Aorta (tissue), 5 donors: ENCODE measurements at regions not wholly inside any gene's neighbourhood (a gene's known extent, or its start where the extent isn't known, plus 50 kb on each side); places are given as distances from the start of the nearest gene placed in this dataset.
A peak's percentile ranks its signal among the peaks of the same experiment; 100 is the strongest.

ENCODE experiments used
- ATAC-seq: fragments of 200-7000 bp; cut with Tn5 transposase; one replicate; pipeline ENCODE4 v1.9.1; 2022; ENCODE audit warnings: moderate library complexity; ENCODE audit not compliant: low FRiP score
- DNase-seq, 2 donors: peaks; one replicate each; pipeline ENCODE4 v3.0.0-alpha.2; 2020
- H3K27ac ChIP-seq, 2 donors: one replicate each; pipeline ENCODE4 v1.5.1; 2013; ENCODE audit warnings: low read length in 2 of 2, mild to moderate bottlenecking in 2 of 2, moderate library complexity in 2 of 2, control low read depth in 1 of 2, inconsistent platforms in 1 of 2, low read depth in 1 of 2
- H3K27me3 ChIP-seq, 2 donors: one replicate each; pipeline ENCODE4 v1.6.1; 2013; ENCODE audit warnings: control low read depth in 1 of 2, low read length in 1 of 2, mild to moderate bottlenecking in 1 of 2, moderate library complexity in 1 of 2; ENCODE audit not compliant: insufficient read depth in 2 of 2, control insufficient read depth in 1 of 2
- H3K36me3 ChIP-seq, 2 donors: one replicate each; pipeline ENCODE4 v1.6.1; 2013; ENCODE audit warnings: control low read depth in 1 of 2, low read length in 1 of 2, mild to moderate bottlenecking in 1 of 2; ENCODE audit not compliant: insufficient read depth in 2 of 2, control insufficient read depth in 1 of 2
- H3K4me1 ChIP-seq, 2 donors: one replicate each; pipeline ENCODE4 v1.6.1; 2013; ENCODE audit warnings: low read length in 2 of 2, control low read depth in 1 of 2, mild to moderate bottlenecking in 1 of 2, moderate library complexity in 1 of 2; ENCODE audit not compliant: insufficient read depth in 2 of 2, control insufficient read depth in 1 of 2
- H3K4me3 ChIP-seq, 2 donors: one replicate each; pipeline ENCODE4 v1.5.1; 2013; ENCODE audit warnings: low read length in 2 of 2, control low read depth in 1 of 2, mild to moderate bottlenecking in 1 of 2
- H3K9me3 ChIP-seq: one replicate; pipeline ENCODE4 v1.6.1; 2013; ENCODE audit warnings: mild to moderate bottlenecking, low read length; ENCODE audit not compliant: control insufficient read depth
- WGBS, 2 donors: extraction: QIAGEN DNeasy Blood & Tissue Kit; methylation state at CpG; one replicate each; pipeline ENCODE4 v1.1.7; 2013; 5-methylcytosine and 5-hydroxymethylcytosine counted together
- intact Hi-C, 2 donors: fragments of 100-400 bp; cut with DNase I; formaldehyde crosslinking; loops; one replicate each; pipeline versions ENCODE4 v1.14.2 to v1.15.0; 2022
- donor health status: healthy with polysubstance abuse.
- donor health status: Bipolar disorder and iron deficiency.
- donor health status: DM: no; HTN: no; CAD: no.
- donor health status: DM: no; HTN: no; CAD: no.
- donor health status: DM: yes; HTN: yes; CAD: no.

DNA sequence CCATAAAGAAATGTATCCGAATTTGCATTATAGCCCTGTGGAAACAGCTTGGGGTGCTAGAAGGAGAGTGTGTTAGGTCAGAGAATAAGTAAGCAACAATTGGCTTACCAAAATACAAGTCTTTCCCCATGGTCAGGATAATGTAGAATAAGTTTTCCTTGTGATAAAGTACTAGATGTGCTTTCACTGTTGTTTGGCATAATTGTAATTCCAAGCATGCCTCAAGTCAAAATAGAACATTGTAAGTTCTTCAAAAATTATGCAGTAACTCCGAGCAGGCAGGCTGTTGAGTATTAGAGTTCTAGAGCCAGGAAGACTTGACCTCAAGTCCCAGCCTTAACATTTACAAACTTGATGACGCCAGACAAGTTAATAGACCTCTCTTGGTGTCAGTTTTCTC is 242.0 kb downstream of the TUSC7 start:
- H3K4me3 ChIP-seq: no peak overlapping the region
- peak overlapping the region in 1 of 2 donors; percentile 87 for H3K27ac ChIP-seq
- H3K36me3 ChIP-seq: no peaks in the 10 kb centered on the region
- H3K27me3 ChIP-seq: no peaks in the 10 kb centered on the region
- WGBS, 2 donors: 3 to 6% methylated on average over 3 of the region's 3 CpGs
- intact Hi-C loops: no loop called here
- no peaks in the 10 kb centered on the region for H3K9me3 ChIP-seq
- peak; percentile 38 for ATAC-seq
- no peak for DNase-seq
- H3K4me1 ChIP-seq: peaks cover 0 to 2% of the 10 kb centered on the region in 2 donors

- Histone ChIP-seq H3K27ac (no peak overlapping the region), H3K27me3 (no peaks in the 10 kb centered on the region), H3K36me3 (no peaks in the 10 kb centered on the region), H3K9me3 (no peaks in the 10 kb centered on the region), H3K4me1 (peaks cover 0 to 2% of the 10 kb centered on the region in 2 donors), H3K4me3 (no peak overlapping the region)
- WGBS, 2 donors: 5% methylated on average over 3 of the region's 3 CpGs
- DNase-seq: no peak
- no peak for ATAC-seq
- intact Hi-C loops: no loop called here
Measured at GRCh38 chr3:116958291-116958690, 248.7 kb downstream of the TUSC7 start.

DNA sequence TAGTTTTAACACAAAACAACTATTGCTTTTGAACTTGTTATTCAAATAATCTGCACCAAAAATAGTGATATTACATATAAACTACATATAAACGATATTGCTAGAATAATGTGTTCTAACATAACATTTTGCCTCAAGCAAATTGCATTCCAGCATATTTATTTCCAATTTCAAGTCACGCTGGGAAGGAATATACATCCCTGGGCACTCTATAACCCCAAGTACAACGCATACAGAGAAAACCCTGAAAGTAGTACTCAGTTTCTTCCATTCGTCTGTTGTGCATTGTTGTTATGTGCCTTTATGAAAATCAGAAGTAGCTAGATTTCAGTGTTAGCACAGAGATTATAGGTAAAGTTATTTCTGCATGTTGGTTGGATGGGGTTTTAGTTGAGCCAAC is 251.5 kb downstream of the TUSC7 start:
- H3K4me3 ChIP-seq: no peak overlapping the region
- WGBS, 2 donors: 86 to 88% methylated on average over 4 of the region's 4 CpGs
- H3K4me1 ChIP-seq: no peaks in the 10 kb centered on the region
- DNase-seq (no peak), ATAC-seq (no peak)
- H3K27me3 ChIP-seq: no peaks in the 10 kb centered on the region
- intact Hi-C loops: no loop called here
- no peak overlapping the region for H3K27ac ChIP-seq
- no peaks in the 10 kb centered on the region for H3K9me3 ChIP-seq
- no peaks in the 10 kb centered on the region for H3K36me3 ChIP-seq

DNA sequence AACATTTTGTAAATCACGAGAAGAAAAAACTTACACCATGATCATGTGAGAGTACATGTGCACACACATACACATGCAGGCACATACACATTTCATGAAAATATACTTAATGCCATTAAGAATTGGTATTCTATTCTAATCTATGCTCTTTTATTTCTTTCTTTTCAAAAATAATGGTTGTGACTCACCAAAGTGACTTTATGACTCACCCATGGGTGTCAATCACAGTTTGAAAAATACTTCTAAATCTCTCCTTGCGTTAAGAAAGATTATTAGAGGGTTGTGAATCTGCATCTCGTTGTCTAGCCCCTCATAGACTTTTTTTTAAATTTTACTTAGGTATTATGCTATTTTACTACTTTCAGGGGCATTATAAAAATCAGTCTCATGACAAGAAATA is 254.2 kb downstream of the TUSC7 start:
- intact Hi-C loops: no loop called here
- H3K27me3 ChIP-seq: no peaks in the 10 kb centered on the region
- H3K27ac ChIP-seq: no peak overlapping the region
- no peak overlapping the region for H3K4me3 ChIP-seq
- 68 to 74% methylated on average over 3 of the region's 3 CpGs for WGBS, 2 donors
- ATAC-seq: no peak
- H3K36me3 ChIP-seq: no peaks in the 10 kb centered on the region
- no peak for DNase-seq
- H3K9me3 ChIP-seq: no peaks in the 10 kb centered on the region
- no peaks in the 10 kb centered on the region for H3K4me1 ChIP-seq

- 90 to 91% methylated on average over 2 of the region's 2 CpGs for WGBS, 2 donors
- ATAC-seq (no peak), DNase-seq (no peak)
- intact Hi-C loops: no loop called here
- Histone ChIP-seq H3K4me1 (peaks cover 1 to 3% of the 10 kb centered on the region in 2 donors), H3K27ac (no peak overlapping the region), H3K4me3 (no peak overlapping the region), H3K9me3 (no peaks in the 10 kb centered on the region), H3K36me3 (no peaks in the 10 kb centered on the region), H3K27me3 (no peaks in the 10 kb centered on the region)
Measured at GRCh38 chr3:116966649-116967048, 257.1 kb downstream of the TUSC7 start.

GRCh38 chr3:116969135-116969534 is 259.6 kb downstream of the TUSC7 start:
- H3K4me3 ChIP-seq: no peak overlapping the region
- peaks cover 1 to 5% of the 10 kb centered on the region in 2 donors for H3K4me1 ChIP-seq
- no peaks in the 10 kb centered on the region for H3K36me3 ChIP-seq
- no peaks in the 10 kb centered on the region for H3K9me3 ChIP-seq
- ATAC-seq (no peak), DNase-seq (no peak)
- 69 to 71% methylated on average over 6 of the region's 6 CpGs for WGBS, 2 donors
- intact Hi-C loops: no loop called here
- H3K27me3 ChIP-seq: no peaks in the 10 kb centered on the region
- no peak overlapping the region for H3K27ac ChIP-seq

DNA sequence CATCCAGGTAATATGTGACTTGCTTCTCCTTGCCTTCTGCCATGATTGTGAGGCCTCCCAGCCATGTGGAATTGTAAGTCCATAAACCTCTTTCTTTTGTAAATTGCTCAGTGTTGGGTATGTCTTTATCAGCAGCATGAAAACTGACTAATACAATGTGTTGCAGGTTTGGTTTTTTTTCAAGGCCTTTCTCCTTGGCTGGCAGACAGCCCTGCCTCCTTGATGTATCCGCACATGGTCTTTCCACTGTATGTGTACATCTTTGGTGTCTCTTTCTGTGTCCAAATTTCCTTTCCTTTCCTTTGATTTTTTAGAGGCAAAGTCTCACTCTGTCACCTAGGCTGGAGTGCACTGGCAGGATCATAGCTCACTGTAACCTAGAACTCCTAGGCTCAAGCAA is 260.1 kb downstream of the TUSC7 start:
- ATAC-seq: no peak
- WGBS, 2 donors: 96 to 100% methylated on average over 1 of the region's 1 CpG
- peaks cover 1 to 5% of the 10 kb centered on the region in 2 donors for H3K4me1 ChIP-seq
- H3K36me3 ChIP-seq: no peaks in the 10 kb centered on the region
- no peak overlapping the region for H3K27ac ChIP-seq
- H3K9me3 ChIP-seq: no peaks in the 10 kb centered on the region
- no peak for DNase-seq
- H3K4me3 ChIP-seq: no peak overlapping the region
- no peaks in the 10 kb centered on the region for H3K27me3 ChIP-seq
- intact Hi-C loops: no loop called here

- Histone ChIP-seq H3K36me3 (no peaks in the 10 kb centered on the region), H3K9me3 (no peaks in the 10 kb centered on the region), H3K4me1 (peaks cover 1 to 5% of the 10 kb centered on the region in 2 donors), H3K27ac (no peak overlapping the region), H3K4me3 (no peak overlapping the region), H3K27me3 (no peaks in the 10 kb centered on the region)
- intact Hi-C loops: no loop called here
- ATAC-seq (no peak), DNase-seq (no peak)
- 30 to 31% methylated on average over 4 of the region's 4 CpGs for WGBS, 2 donors
Measured at GRCh38 chr3:116971531-116971930, 262.0 kb downstream of the TUSC7 start.

DNA sequence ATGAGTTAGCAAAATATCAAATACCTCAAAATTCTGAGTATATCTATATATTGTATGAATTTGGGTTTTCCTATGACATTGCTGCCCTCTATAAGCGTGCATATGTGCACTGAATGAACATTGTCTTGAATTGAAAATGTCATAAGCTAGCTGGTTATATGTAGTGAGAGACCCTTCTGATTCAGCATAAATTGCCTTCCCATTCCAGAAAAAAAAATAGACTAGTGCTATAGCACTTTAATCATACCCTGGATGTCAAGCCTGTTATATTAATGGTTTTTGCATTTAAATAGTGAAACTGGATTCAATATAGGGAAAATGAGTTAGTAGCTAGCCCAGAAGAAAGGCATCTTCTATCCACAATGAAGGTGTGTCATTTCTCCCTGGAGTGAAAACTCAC is 265.1 kb downstream of the TUSC7 start:
- DNase-seq (no peak), ATAC-seq (no peak)
- Histone ChIP-seq H3K27ac (no peak overlapping the region), H3K4me1 (peaks cover 1 to 5% of the 10 kb centered on the region in 2 donors), H3K4me3 (no peak overlapping the region), H3K9me3 (no peaks in the 10 kb centered on the region), H3K27me3 (no peaks in the 10 kb centered on the region), H3K36me3 (no peaks in the 10 kb centered on the region)
- intact Hi-C loops: no loop called here
- 45 to 99% methylated on average over 1 of the region's 1 CpG for WGBS, 2 donors
